HepG2 (cell line): ENCODE measurements at regions not wholly inside any gene's neighbourhood (a gene's known extent, or its start where the extent isn't known, plus 50 kb on each side); places are given as distances from the start of the nearest gene placed in this dataset.

Source experiments
- CTCF ChIP-seq: sonication (generic); formaldehyde crosslinking; IDR thresholded peaks from 2 replicates; pipeline ENCODE4 v1.5.0; 2020; ENCODE audit warnings: mild to moderate bottlenecking, missing genetic modification reagents, moderate library complexity
- E2F5 ChIP-seq: sonication (generic); formaldehyde crosslinking; conservative IDR thresholded peaks from 2 replicates; pipeline ENCODE4 v1.4.0; 2020; ENCODE audit warnings: missing genetic modification reagents
- TAF1 ChIP-seq: sonication (generic); formaldehyde crosslinking; IDR thresholded peaks from 2 replicates; pipeline ENCODE4 v1.4.0; 2020; ENCODE audit warnings: missing genetic modification reagents
- TCF12 ChIP-seq, 2 experiments: fragments of 450-650 bp in 1 of 2; sonication (generic) in 1 of 2; formaldehyde crosslinking in 1 of 2; IDR thresholded peaks; 2 replicates each; pipeline versions ENCODE4 v1.6.1 to v1.8.0; 2017 to 2022; ENCODE audit warnings: antibody characterized with exemption in 1 of 2, mild to moderate bottlenecking in 1 of 2, missing genetic modification reagents in 1 of 2, moderate library complexity in 1 of 2

GRCh38 chr15:98505611-98506031 is 142.7 kb upstream of the IGF1R start:
- TF ChIP-seq TAF1 (CRISPR knock-in tag) (no peak), E2F5 (CRISPR knock-in tag) (no peak), CTCF (CRISPR knock-in tag) (no peak), TCF12 (IDR thresholded peaks at IDR 0.05) (no peak), TCF12 (CRISPR knock-in tag; IDR thresholded peaks at IDR 0.05) (no peak)
